Mesenchymal stem cell (in vitro differentiated cells and primary cell): ENCODE measurements at regions not wholly inside any gene's neighbourhood (a gene's known extent, or its start where the extent isn't known, plus 50 kb on each side); places are given as distances from the start of the nearest gene placed in this dataset.

Experiments used
- DNase-seq: peaks from one replicate; pipeline ENCODE4 v3.0.0-alpha.2; 2013
- H2AFZ ChIP-seq: one replicate; pipeline ENCODE4 v1.6.1; 2013; ENCODE audit warnings: low read depth, mild to moderate bottlenecking, control low read depth, inconsistent platforms, low read length, moderate library complexity
- H2AK5ac ChIP-seq: 2 replicates; pipeline ENCODE4 v1.6.1; 2013; ENCODE audit warnings: low read length, moderate library complexity, mild to moderate bottlenecking, inconsistent platforms; ENCODE audit not compliant: severe bottlenecking
- H2BK120ac ChIP-seq: one replicate; pipeline ENCODE4 v1.6.1; 2013; ENCODE audit warnings: low read depth, mild to moderate bottlenecking, inconsistent platforms, low read length, moderate library complexity
- H2BK12ac ChIP-seq, 2 experiments: one replicate each; pipeline ENCODE4 v1.6.1; 2013; ENCODE audit warnings: inconsistent platforms in 2 of 2, low read length in 2 of 2, mild to moderate bottlenecking in 2 of 2, moderate library complexity in 2 of 2, control low read depth in 1 of 2
- H2BK15ac ChIP-seq: one replicate; pipeline ENCODE4 v1.6.1; 2013; ENCODE audit warnings: mild to moderate bottlenecking, low read depth, inconsistent platforms; ENCODE audit not compliant: poor library complexity, severe bottlenecking
- H2BK5ac ChIP-seq: 2 replicates; pipeline ENCODE4 v1.6.1; 2013; ENCODE audit warnings: low read depth, mild to moderate bottlenecking, low read length, control low read depth, inconsistent platforms; ENCODE audit not compliant: poor library complexity, severe bottlenecking
- H3K14ac ChIP-seq, 2 experiments: one replicate each; pipeline ENCODE4 v1.6.1; 2013; ENCODE audit warnings: inconsistent platforms in 2 of 2, low read length in 2 of 2, control low read depth in 1 of 2, mild to moderate bottlenecking in 1 of 2, moderate library complexity in 1 of 2
- H3K18ac ChIP-seq, 2 experiments: one replicate each; pipeline ENCODE4 v1.6.1; 2013; ENCODE audit warnings: inconsistent platforms in 2 of 2, low read length in 2 of 2, control low read depth in 1 of 2, low read depth in 1 of 2, mild to moderate bottlenecking in 1 of 2
- H3K23ac ChIP-seq, 2 experiments: one replicate each; pipeline ENCODE4 v1.6.1; 2013; ENCODE audit warnings: inconsistent platforms in 2 of 2, low read length in 2 of 2, mild to moderate bottlenecking in 2 of 2, moderate library complexity in 2 of 2, control low read depth in 1 of 2
- H3K27ac ChIP-seq: 2 replicates; pipeline ENCODE4 v1.5.1; 2013; ENCODE audit warnings: mild to moderate bottlenecking, moderate library complexity, low read length, control low read depth, inconsistent platforms; ENCODE audit not compliant: poor library complexity, severe bottlenecking
- H3K27me3 ChIP-seq, 2 experiments: 2 replicates each; pipeline versions ENCODE4 v1.6.1 to v1.7.0; 2013; ENCODE audit warnings: low read length in 2 of 2, mild to moderate bottlenecking in 2 of 2, moderate library complexity in 2 of 2, control low read depth in 1 of 2, inconsistent platforms in 1 of 2; ENCODE audit not compliant: control insufficient read depth in 1 of 2, insufficient read depth in 1 of 2
- H3K36me3 ChIP-seq, 2 experiments: 2 replicates each; pipeline versions ENCODE4 v1.6.1 to v1.7.0; 2013; ENCODE audit warnings: low read length in 2 of 2, control low read depth in 1 of 2, inconsistent platforms in 1 of 2, low read depth in 1 of 2, mild to moderate bottlenecking in 1 of 2; ENCODE audit not compliant: insufficient read depth in 2 of 2, control insufficient read depth in 1 of 2
- H3K4ac ChIP-seq, 2 experiments: one replicate each; pipeline ENCODE4 v1.6.1; 2013; ENCODE audit warnings: inconsistent platforms in 2 of 2, low read length in 2 of 2, mild to moderate bottlenecking in 2 of 2, moderate library complexity in 2 of 2, control low read depth in 1 of 2, low read depth in 1 of 2
- H3K4me1 ChIP-seq: 2 replicates; pipeline ENCODE4 v1.6.1; 2013; ENCODE audit warnings: low read depth, low read length, control low read depth; ENCODE audit not compliant: control insufficient read depth, insufficient read depth
- H3K4me2 ChIP-seq: 2 replicates; pipeline ENCODE4 v1.6.1; 2013; ENCODE audit warnings: low read length, mild to moderate bottlenecking, inconsistent platforms; ENCODE audit not compliant: poor library complexity, severe bottlenecking
- H3K4me3 ChIP-seq, 2 experiments: 2 replicates each; pipeline versions ENCODE4 v1.5.1 to v1.7.0; 2013; ENCODE audit warnings: low read length in 2 of 2, mild to moderate bottlenecking in 2 of 2, control low read depth in 1 of 2, low read depth in 1 of 2; ENCODE audit not compliant: insufficient read depth in 1 of 2
- H3K79me1 ChIP-seq: replicated peaks from 2 replicates; pipeline ENCODE4 v1.6.1; 2013; ENCODE audit warnings: mild to moderate bottlenecking, control low read depth, low read length, inconsistent platforms; ENCODE audit not compliant: poor library complexity, severe bottlenecking
- H3K9ac ChIP-seq: 2 replicates; pipeline ENCODE4 v1.7.0; 2013; ENCODE audit warnings: mild to moderate bottlenecking, low read length, moderate library complexity
- H3K9me3 ChIP-seq: 2 replicates; pipeline ENCODE4 v1.7.0; 2013; ENCODE audit warnings: mild to moderate bottlenecking, low read length; ENCODE audit not compliant: control insufficient read depth
- H4K8ac ChIP-seq: one replicate; pipeline ENCODE4 v1.6.1; 2013; ENCODE audit warnings: inconsistent platforms, mild to moderate bottlenecking, low read length, moderate library complexity
- H4K91ac ChIP-seq: one replicate; pipeline ENCODE4 v1.6.1; 2013; ENCODE audit warnings: mild to moderate bottlenecking, low read length, inconsistent platforms
- WGBS: methylation state at CpG from one replicate; pipeline ENCODE4 v1.1.7; 2013; ENCODE audit warnings: mixed read lengths; 5-methylcytosine and 5-hydroxymethylcytosine counted together

DNA sequence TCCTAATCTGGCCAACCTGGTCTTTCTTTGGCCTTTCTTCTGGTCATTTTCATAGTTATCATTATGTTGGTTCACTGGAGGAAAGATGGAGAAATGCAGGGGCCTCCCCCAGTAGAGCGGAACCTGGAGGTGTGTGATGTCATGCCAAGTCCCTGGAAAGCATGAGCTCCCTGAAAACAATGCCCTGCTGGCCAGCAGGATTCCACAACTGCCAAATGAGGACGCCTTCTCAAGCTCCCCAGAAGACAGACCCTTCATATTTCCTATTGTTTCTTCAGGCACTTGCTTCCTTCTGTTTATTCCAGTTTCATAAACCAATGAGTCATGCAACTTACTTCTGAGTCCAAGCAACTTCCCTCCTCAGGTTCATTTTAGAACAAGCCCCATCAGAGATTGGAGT lies 339.0 kb downstream of the GATA3 start:
- no peak for DNase-seq

DNA sequence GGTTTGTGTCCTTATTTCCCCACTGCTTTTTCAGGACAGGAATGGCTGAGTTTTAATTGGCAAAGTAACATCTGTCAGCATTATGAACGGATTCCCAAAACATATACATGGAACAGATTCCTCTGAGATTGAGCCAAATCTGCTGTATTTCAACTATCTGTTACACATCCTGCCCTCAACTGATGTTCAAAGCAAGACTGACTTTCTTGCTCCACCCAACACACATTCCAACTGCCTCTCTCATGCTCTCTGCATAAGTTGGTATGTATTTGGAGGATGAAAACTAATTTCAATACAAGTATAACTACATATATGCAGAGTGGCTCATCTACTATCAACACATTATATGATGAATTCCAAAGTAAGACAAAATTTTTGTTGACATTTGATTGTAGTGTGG lies 342.2 kb downstream of the GATA3 start:
- Histone ChIP-seq H3K23ac (no peak overlapping the region), H3K36me3 (no peaks in the 10 kb centered on the region), H3K14ac (no peak overlapping the region), H2BK15ac (no peak overlapping the region), H3K27me3 (no peaks in the 10 kb centered on the region), H3K9ac (no peak overlapping the region), H3K4ac (no peak overlapping the region), H2BK5ac (no peak overlapping the region), H3K4me3 (no peak overlapping the region), H2BK12ac (no peak overlapping the region), H2AFZ (no peak overlapping the region), H3K4me2 (no peak overlapping the region), H3K18ac (no peak overlapping the region), H2AK5ac (no peak overlapping the region), H3K9me3 (no peaks in the 10 kb centered on the region), H3K27ac (no peak overlapping the region), H2BK120ac (no peak overlapping the region), H3K4me1 (no peaks in the 10 kb centered on the region), H4K8ac (no peak overlapping the region), H4K91ac (no peak overlapping the region), H3K79me1 (no peaks in the 10 kb centered on the region)
- DNase-seq = no peak
- WGBS = 43% methylated on average over 1 of the region's 1 CpG

More for the DNA sequence above, 339.0 kb downstream of the GATA3 start:
- Histone ChIP-seq H3K4ac (no peak overlapping the region), H2BK120ac (no peak overlapping the region), H3K23ac (no peak overlapping the region), H3K27ac (no peak overlapping the region), H3K14ac (no peak overlapping the region), H4K91ac (no peak overlapping the region), H2BK5ac (no peak overlapping the region), H3K36me3 (no peaks in the 10 kb centered on the region), H3K4me3 (no peak overlapping the region), H3K18ac (no peak overlapping the region), H3K9ac (no peak overlapping the region), H2AFZ (no peak overlapping the region), H3K4me2 (no peak overlapping the region), H3K27me3 (no peaks in the 10 kb centered on the region), H3K4me1 (no peaks in the 10 kb centered on the region), H2BK12ac (no peak overlapping the region), H4K8ac (no peak overlapping the region), H2AK5ac (no peak overlapping the region), H3K9me3 (no peaks in the 10 kb centered on the region), H3K79me1 (no peaks in the 10 kb centered on the region), H2BK15ac (no peak overlapping the region)
- 76% methylated on average over 2 of the region's 2 CpGs for WGBS

DNA sequence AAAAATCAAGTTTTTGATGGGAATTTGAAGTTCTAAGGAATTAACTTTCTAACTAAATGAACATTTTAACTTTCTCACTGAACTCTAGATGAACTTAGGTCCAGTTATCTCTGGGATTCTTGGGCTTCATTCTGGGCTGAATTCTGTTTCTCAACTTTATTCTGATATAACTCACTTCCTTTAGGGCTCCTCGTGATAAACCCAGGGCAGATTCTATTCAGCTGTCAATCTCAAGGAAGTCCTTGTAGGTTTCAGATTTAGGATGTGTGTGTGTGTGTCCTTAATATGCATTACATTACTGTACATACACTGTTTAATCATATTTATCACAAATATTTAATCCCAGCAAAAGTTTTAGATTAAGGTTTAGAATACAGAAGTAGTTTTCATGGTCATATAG lies 344.3 kb downstream of the GATA3 start:
- H4K91ac ChIP-seq = no peak overlapping the region
- no peaks in the 10 kb centered on the region for H3K79me1 ChIP-seq
- H3K27me3 ChIP-seq = no peaks in the 10 kb centered on the region
- H2AFZ ChIP-seq = no peak overlapping the region
- WGBS = no CpG with 5 or more reads among the region's 1 CpG
- DNase-seq = no peak
- H3K27ac ChIP-seq = no peak overlapping the region
- no peak overlapping the region for H3K14ac ChIP-seq
- no peak overlapping the region for H2BK5ac ChIP-seq
- H3K4me2 ChIP-seq = no peak overlapping the region
- no peak overlapping the region for H2BK12ac ChIP-seq
- no peak overlapping the region for H3K9ac ChIP-seq
- no peaks in the 10 kb centered on the region for H3K4me1 ChIP-seq
- no peak overlapping the region for H3K4me3 ChIP-seq
- no peak overlapping the region for H2BK120ac ChIP-seq
- H3K9me3 ChIP-seq = no peaks in the 10 kb centered on the region
- H2BK15ac ChIP-seq = no peak overlapping the region
- no peak overlapping the region for H3K18ac ChIP-seq
- no peak overlapping the region for H3K23ac ChIP-seq
- H4K8ac ChIP-seq = no peak overlapping the region
- no peak overlapping the region for H3K4ac ChIP-seq
- H3K36me3 ChIP-seq = no peaks in the 10 kb centered on the region
- H2AK5ac ChIP-seq = no peak overlapping the region

DNA sequence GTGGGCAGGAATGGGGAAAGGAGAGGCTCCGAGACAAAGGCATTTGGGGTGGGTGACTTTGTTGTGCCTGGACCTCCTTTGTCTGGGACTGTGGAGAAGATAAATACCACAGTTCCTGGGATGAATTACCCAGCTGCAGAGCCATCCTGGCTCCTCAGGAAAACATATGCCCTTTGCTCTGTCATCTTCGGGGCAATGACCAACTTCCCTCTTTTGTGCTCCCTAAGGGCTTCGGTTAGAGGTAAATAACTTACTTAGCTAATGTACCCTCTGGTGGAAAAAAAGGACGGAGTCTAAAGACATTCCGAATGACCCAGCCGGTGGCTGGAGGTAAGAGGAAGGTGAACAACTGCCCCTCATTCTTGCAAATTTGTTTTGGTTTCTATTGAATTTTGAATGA lies 345.7 kb downstream of the GATA3 start:
- Histone ChIP-seq H3K27me3 (no peaks in the 10 kb centered on the region), H3K36me3 (no peaks in the 10 kb centered on the region), H3K4me2 (no peak overlapping the region), H3K4me3 (no peak overlapping the region), H3K79me1 (no peaks in the 10 kb centered on the region), H4K8ac (no peak overlapping the region), H3K9ac (no peak overlapping the region), H2AFZ (no peak overlapping the region), H3K23ac (no peak overlapping the region), H2BK12ac (no peak overlapping the region), H2BK120ac (no peak overlapping the region), H3K9me3 (no peaks in the 10 kb centered on the region), H3K4me1 (no peaks in the 10 kb centered on the region), H3K14ac (no peak overlapping the region), H2BK5ac (no peak overlapping the region), H3K18ac (no peak overlapping the region), H2AK5ac (no peak overlapping the region), H4K91ac (no peak overlapping the region), H3K27ac (no peak overlapping the region), H2BK15ac (no peak overlapping the region), H3K4ac (no peak overlapping the region)
- 59% methylated on average over 6 of the region's 6 CpGs for WGBS
- DNase-seq = no peak
